HG02885 (cell line): ENCODE measurements at regions not wholly inside any gene's neighbourhood (a gene's known extent, or its start where the extent isn't known, plus 50 kb on each side); places are given as distances from the start of the nearest gene placed in this dataset.
"Not testable (repeated sequence)": the region's sequence is repeated elsewhere in the genome, so short reads cannot be mapped to it uniquely, and the experiment has no call there.

Experiments used
- ATAC-seq: cut with Tn5 transposase; IDR thresholded peaks from one replicate; pipeline ENCODE4 v1.9.1; 2021; ENCODE audit warnings: mild to moderate bottlenecking; ENCODE audit not compliant: unreplicated experiment, poor library complexity

GRCh38 chr3:194189243-194189791 is 53.4 kb downstream of the HES1 start:
- ATAC-seq: no peak

- not testable (repeated sequence) for ATAC-seq
Measured at GRCh38 chr3:194191850-194192249, 55.9 kb downstream of the HES1 start.

- ATAC-seq: no peak
Measured at GRCh38 chr3:194194051-194194756, 58.3 kb downstream of the HES1 start.

GRCh38 chr3:194194757-194195085 is 58.8 kb downstream of the HES1 start:
- no peak for ATAC-seq

- no peak for ATAC-seq
Measured at GRCh38 chr3:194195611-194196010, 59.7 kb downstream of the HES1 start.

- no peak for ATAC-seq
Measured at GRCh38 chr3:194196876-194197275, 60.9 kb downstream of the HES1 start.

GRCh38 chr3:194197396-194197960 is 61.5 kb downstream of the HES1 start:
- ATAC-seq: no peak

- ATAC-seq: no peak
Measured at GRCh38 chr3:194197981-194198695, 62.2 kb downstream of the HES1 start.

GRCh38 chr3:194198938-194199337 is 63.0 kb downstream of the HES1 start:
- ATAC-seq: peak; percentile 46

- no peak for ATAC-seq
Measured at GRCh38 chr3:194200422-194201081, 64.6 kb downstream of the HES1 start.

GRCh38 chr3:194201953-194202666 is 66.2 kb downstream of the HES1 start:
- ATAC-seq: no peak

- peak; percentile 54 for ATAC-seq
Measured at GRCh38 chr3:194203482-194204041, 67.6 kb downstream of the HES1 start.

GRCh38 chr3:194204042-194204987 is 68.4 kb downstream of the HES1 start:
- peak; percentile 46 for ATAC-seq

- ATAC-seq: no peak
Measured at GRCh38 chr3:194205675-194206133, 69.8 kb downstream of the HES1 start.

GRCh38 chr3:194206320-194206719 is 70.4 kb downstream of the HES1 start:
- ATAC-seq: no peak

GRCh38 chr3:194208709-194209108 is 72.8 kb downstream of the HES1 start:
- no peak for ATAC-seq

GRCh38 chr3:194212161-194212844 is 76.4 kb downstream of the HES1 start:
- ATAC-seq: no peak

GRCh38 chr3:194212845-194213331 is 76.9 kb downstream of the HES1 start:
- ATAC-seq: no peak
